HCEC 1CT (cell line): ENCODE measurements at regions not wholly inside any gene's neighbourhood (a gene's known extent, or its start where the extent isn't known, plus 50 kb on each side); places are given as distances from the start of the nearest gene placed in this dataset.
"Not testable (repeated sequence)": the region's sequence is repeated elsewhere in the genome, so short reads cannot be mapped to it uniquely, and the experiment has no call there.

Experiments
- DNase-seq: peaks from one replicate; pipeline ENCODE4 v3.0.0-alpha.2; 2017

DNA sequence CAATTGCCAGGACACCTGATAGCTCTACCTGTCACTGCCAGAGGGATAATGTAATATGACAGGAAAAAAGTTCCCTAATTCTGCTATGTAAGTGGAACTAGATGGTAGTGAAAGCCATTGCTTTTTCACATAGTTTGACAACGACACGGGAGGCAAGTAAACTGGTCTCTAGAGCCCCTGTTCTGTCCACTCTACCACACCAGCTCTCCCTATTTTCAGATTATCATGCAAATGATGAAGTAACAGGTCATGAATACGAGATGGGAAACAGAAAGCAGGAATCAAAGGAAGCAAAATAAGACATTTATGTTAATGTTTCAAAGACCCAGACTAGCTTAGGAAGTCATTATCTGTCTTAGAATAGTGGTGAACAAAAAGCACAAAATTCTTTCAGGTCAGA is 56.2 kb downstream of the TAF11L14 start:
- no peak for DNase-seq

DNA sequence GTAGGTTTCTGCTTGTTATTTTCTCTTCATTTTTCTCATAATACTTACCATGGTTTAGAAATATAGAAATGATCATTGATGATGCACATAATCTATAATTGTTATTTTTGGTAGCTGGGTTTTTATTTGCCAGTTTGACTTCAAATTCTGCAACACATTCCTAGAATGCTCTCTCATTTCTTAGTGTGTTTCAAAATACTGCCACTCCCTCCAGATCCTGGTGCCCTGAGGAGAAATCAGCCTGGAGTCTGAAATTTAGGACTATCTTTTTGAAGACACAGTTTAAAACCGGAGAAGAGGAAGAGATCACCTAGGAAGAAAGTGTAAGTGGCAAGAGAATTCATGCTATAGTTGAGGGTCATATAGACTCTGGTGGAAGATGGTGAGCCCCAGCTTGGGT is 57.5 kb downstream of the TAF11L14 start:
- no peak for DNase-seq

DNA sequence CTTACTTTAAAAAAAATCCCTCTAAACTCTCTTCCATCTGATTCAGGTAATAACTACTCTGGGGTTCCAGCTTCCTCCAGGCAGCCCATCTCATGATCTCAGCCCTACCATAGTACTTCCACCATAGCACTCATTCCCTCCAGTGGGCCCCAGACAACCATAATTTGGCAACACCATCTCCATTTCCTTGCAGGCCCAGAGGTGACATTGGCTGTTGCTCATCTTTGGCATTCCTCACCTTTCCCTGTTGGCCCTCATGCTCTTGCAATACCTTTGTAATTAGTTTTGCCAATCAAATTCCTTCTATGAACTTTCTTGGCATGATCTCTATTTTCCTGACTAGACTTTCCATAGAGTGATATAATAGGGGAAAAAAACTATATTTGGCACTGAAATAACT is 60.1 kb downstream of the TAF11L14 start:
- no peak for DNase-seq

DNA sequence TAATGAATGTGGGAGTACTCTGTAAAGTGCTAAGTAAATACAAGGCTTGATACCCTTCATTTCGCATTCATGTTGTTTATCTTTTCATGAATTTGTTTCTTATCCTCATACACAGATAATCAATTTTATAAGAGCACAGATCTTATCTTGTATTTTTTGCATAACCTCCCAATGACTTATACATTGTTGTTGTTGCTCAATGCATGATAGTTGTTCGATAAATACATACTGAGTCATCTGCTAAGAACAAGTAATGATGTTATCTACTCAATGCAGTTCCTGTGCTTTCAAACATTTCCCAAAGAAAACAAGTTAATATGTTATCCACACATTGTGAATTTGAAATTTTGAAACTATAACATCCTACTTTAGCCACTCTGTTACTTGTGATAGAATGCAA is 60.7 kb downstream of the TAF11L14 start:
- DNase-seq, result no peak

DNA sequence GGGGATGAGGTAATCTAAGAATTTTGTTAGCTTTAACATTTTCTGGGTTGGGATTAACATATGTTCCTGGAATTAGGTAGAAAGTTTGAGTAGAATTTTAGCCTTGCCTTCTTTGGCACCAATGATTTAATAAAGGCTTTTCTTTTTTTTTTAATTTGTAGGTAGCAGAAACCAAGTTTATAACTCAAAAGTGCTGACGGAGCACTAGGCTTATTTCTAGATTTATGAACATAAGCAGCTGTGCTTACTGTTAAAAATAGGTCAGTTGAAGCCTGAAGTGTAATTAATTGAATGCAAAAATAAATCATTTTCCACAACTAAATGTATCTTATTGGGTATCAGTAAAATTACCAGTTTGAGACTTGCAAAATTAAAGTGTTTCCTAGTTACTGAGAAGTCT is 62.4 kb downstream of the TAF11L14 start:
- no peak for DNase-seq

DNA sequence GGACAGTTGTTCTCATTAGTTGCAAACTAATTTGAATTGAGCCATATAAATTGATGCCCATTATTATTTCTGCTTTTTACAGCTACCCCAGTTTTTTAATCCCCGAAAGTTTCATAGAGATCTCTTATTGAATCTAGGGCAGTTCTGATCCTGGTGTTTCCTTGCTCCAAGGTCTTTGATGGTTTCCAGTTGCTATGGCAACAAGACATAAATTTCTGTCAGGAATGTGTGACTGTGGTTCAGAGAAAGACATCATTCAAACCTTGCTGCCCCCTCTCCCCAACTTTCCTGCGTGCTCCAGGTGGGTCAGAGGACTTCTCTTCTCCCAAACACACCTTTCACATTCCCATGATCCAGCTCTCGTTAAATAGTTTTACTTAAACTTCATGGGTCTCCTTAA is 63.4 kb downstream of the TAF11L14 start:
- DNase-seq, result no peak

DNA sequence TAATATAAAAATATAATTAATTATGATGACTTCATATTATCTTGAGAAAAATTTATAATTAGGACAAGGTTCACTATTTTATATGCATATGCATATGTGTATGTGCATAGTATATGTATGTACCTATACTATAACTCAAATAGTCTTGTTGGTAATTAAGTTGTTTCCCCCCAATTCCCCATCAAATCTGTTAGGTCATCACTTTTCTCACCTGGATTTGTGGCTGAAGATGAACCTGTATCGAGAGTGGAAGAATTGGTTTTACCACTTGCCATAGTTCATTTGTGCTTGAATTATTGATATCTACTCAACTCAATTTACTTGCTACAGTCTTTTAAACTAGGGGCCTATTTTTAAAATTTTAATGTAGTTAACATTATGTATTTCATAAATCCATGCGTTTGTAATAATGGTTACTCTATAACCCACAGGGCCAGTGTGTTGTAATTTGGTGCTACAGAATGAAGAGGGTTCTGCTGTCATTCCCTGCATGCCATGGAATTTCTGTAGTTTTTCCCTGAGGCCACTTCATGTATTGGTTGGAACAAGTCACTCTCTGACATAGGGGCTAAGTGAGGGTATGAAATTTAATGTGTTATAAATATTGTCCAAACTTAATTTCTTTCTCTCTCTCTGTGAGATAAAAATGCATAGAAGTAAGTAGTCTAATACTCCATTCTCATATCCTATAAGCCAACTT is 74.9 kb downstream of the TAF11L14 start:
- no peak for DNase-seq

DNA sequence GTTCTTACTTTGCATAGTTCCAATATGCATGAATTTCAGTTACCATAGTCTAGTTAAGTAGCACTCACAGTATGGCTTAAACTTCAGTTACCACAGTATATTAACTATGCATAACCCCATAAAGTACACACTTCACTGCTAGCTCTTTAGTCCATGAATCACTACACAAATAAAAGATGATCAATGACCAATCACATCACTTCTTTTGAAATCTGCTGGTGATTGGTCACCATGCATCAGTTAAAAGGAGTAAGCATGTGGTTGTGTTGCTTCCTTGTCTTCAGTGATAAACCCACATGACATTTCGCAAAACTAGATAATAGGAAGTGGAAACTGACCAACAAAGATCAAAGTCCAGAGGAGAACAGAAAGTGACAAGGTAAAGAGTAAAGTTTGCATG is 79.0 kb downstream of the TAF11L14 start:
- DNase-seq, result no peak

DNA sequence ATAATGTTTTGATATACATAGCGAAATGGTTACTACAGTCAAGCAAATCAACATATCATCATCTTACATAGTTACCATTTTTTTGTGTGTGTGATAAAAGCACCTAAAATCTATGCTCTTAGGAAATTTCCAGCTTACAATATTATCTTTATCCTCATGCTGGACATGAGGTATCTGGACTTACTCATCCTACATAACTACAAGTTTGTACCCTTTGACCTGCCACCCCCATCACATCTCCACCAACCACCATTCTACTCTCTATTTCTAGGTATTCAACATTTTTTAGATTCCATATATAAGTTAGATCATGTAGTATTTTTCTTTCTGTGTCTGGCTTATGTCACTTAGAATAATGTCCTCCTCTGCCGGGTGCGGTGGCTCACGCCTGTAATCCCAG is 79.9 kb downstream of the TAF11L14 start:
- DNase-seq, result no peak

DNA sequence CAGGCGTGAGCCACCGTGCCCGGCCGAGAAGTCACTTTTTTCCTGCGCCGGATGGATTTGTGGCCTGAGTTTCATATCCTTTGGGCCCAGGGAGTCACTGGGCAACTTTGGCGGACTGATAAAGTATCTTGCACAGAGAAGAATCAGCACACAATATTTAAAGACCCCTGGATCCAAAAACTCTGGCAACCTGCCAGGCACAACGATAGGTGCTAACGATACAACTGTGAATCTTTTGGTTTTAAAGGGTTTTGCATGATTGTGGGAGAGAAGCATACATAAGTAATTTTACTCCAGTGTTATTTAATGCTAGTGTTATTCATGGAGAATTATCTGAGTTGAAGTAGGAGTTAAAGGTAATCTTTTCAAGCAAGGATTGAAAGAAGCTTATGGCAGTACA is 85.3 kb downstream of the TAF11L14 start:
- no peak for DNase-seq

DNA sequence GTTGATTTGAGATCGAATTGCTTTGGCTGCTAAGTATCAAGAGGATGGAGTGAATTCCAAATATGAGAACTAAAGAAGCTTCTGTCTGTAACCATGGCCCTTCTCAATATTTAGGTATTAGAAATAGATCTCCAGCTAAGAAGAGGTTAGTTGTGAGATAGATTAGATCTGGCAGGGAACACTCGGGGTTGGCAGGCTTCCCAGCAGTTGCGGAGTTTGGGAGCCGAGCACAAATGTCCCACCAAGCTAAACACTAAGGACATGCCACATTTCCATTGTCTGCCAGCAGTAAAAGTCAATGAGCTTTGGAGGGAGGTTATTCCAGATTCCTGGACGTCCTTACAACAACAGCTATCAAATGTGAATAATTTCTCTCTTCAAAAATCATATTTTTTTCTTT is 85.8 kb downstream of the TAF11L14 start:
- no peak for DNase-seq

DNA sequence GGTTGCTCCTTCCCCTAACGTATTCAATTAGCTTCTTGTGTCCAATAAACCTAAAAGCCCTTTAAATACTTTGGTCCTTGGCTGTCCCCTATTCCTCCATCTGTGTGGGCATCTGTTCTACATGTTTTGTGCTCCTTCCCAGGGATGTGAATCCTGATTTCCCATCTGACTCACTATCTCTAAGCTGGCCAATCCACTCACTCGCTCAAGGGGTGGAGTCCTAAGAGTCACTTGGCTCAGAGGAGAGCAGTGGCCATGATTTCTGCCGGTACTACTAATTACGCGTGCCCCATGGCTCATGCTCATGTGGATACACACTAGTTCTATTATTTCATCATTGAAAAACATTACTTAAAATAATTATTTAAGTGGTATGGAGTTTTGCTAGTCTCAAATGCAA is 89.6 kb downstream of the TAF11L14 start:
- no peak for DNase-seq

DNA sequence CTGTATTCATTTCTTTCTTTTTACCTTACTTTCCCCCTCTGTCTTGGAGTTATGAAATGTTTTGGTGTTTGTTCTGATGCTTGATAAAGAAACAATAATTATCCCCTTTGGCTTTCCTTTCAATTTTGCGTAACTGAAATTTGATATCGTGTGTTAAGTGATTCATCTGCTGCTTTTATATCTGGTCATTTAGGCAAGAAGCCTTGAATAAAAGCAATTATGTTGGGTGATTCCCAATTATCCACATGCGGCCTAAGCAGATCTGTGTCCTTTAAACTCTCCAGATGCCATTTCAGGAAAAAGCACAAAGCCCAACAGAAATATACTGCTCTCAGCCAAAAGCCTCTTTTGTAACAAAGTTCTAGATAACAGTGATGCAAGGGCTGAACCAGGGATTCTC is 92.8 kb downstream of the TAF11L14 start:
- no peak for DNase-seq

DNA sequence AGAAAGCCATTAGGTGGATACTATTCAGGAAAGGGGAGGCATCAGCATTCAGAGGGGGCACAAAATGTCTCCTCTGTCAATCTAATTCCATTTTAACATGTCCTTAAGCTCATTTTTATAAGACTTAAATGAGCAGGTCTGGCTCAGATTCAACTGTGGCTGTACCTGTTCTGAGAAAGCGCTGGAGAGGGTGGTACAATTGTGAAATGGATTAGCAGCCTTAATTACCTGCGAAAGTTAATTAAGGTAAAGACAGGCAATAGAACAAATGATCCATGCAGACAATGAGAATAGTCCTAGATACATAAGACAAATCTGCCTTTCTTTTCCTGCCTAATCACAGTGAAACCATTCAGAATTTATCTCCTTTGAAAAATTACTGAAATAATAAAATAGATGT is 96.2 kb downstream of the TAF11L14 start:
- DNase-seq, result no peak

DNA sequence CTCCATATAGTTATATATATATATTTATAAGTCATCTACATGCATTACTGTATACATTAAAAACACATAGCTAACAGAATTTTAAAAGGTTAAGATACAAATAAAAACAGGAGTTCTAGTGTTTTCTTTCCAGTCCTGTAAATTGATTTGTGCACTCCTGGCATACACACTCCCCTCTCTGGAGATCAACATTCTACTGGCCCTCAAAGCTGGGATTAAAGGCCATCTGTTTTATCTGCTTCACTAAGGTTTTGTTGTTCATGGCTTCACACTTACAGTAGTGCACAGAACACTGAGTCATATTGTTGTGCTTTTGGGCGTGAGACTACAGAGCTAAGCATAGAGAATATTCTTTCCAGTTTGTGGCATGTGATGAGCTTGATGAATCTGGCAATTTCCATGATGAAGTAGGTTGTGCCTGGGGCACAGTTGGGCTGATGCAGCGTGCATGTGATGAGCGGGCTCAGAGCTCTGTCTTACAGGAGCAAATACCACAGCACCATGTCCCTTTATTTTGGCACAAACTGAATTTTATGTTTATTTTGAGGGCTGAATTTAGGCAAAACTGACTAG is 98.2 kb downstream of the TAF11L14 start:
- no peak for DNase-seq

DNA sequence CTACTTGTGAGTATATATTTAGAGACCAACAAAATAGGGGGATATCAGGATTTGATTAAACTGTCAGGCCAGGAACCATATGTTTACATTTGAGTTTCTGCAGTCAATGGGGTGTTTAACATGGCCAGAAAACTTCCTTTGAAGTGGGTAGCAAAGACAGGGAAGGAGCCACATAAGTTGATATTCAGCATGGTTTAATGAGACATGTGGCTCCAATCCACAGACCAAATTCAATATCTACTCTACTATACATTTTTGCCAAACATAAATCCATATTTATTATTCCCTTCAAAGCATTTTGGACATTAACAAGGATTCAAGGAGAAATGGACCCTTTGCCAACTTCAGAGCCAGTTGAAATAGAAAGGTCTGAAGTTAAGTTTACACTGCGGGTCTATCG is 99.8 kb downstream of the TAF11L14 start:
- DNase-seq, result no peak

DNA sequence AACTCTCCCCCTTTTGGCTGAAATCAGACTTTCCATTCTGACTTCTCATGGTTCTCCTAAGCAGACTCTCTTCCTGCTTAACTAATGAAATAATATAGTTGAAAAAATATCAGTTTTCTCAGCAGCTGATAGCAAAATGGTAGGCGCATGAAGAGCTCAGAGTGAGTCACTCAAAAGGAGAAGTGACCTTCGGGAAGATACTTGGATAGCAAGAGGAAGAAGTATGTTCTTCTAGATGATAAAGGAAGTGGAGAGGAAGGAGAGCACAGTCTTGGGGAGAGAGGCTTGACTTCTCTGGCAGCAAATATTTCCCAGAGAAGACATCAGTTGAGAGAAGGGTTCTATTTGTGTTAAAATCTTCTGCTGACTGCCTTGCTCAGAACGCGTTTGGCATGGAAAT is 101.5 kb downstream of the TAF11L14 start:
- no peak for DNase-seq

DNA sequence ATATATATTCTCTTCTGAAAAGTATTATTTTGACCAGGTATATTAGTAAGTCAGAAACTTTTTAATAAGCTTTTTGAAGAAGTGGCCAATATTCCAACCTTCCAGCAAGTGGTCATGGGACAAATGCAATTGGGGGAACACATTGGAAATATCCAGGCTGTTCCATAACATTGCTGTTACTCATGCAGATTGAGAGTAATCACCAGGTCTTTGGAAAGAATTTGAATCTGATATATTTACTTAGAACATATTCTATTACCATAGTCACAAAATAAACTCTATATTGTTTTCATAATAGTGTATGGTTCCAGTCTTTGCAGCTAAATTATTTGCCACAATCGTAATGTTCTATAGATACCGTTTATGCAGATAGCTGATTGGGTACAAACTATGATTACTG is 102.8 kb downstream of the TAF11L14 start:
- DNase-seq, result no peak

DNA sequence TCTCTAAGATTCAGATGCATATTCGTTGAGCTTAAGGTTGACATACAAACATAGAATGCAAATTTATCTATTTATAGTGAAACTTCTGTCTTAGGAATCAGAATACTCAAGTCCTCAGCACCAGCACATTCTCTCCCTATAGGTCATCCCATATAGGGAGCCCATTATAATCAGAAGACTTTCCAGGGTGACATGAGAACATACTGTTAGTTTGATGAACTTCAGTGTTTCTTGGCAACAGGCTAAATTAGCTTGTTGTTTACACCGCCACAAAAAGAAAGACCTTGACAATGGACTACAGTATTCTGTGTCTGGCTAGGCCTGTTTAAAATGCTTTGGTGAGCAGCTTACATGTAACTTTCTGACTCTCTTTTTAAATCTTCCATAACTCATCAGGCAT is 104.2 kb downstream of the TAF11L14 start:
- no peak for DNase-seq

DNA sequence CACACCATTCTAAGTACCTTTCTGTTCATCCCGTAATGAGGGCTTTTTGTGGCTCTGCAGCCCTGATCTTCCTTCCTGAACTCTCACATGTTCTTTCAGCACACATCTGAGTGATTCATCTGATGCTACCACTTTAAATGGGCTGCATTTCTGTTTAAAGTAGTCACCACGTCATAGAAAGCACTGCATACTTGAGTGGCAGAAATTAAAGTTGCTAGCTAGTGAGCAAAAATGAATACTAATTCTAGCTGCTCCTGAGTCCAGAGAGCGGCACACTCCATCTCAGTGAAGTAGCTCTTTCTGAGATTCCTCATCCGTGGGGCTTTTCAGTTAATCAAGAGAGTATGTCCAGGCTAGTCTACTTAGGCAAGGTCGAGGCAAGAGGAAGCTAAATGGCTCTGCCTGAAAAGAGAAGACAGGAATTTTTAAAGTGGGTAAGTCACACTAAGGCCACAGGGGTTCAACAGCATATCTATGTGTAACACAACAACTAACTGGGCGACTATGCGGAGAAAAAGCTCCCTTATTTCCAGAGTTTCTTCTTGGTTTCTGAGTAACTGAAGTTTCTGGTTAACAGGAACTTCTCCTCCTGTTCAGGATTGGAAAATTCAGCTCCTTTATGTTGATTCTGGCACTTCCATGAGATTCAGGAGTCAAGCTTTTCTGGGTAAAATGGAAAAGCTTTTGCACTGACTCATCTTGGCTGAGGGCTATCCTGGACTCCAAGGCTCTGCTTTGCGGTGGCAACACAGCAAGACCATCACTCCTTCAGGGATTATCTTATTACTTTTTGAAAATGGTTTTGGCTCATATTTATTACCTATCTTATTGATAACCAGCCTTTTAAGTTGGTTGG is 109.5 kb downstream of the TAF11L14 start:
- no peak for DNase-seq

DNA sequence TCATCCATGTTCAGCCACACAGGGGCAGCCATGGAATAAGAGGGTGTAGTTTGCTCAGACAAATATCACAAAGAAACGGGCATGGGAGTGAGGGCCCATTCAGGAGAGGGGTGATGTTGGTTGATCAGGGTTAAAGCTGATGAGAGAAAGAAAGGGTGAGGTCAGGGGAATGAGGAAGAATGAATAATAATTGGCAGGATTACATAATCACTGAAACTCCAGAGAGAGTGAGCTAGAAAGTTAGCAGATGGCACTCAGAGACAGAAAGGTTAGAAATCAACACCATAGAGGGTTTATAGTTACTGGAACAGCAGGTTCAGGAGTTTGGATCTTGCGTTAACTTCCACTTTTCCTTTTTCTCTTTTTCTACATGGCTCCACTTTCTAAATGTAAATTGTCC is 113.9 kb downstream of the TAF11L14 start:
- no peak for DNase-seq

DNA sequence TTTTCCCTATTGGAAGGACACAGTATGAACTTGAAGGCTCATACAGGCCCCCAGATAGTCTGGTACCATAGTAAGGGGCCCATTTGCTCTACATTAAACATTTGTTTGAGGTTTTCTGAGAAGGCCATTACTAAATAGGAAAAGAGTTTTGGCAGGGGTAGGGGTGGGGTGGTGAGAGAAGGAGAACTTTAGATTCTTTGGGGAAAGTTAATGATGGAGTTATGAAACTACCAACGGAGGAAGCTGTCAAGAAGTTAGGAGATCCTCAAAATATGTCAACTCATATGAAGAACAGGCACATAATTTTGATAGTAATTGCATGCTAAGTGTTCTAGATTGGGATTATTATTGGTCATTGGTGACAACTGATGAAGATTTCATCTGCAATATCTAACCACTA is 114.7 kb downstream of the TAF11L14 start:
- DNase-seq, result no peak

DNA sequence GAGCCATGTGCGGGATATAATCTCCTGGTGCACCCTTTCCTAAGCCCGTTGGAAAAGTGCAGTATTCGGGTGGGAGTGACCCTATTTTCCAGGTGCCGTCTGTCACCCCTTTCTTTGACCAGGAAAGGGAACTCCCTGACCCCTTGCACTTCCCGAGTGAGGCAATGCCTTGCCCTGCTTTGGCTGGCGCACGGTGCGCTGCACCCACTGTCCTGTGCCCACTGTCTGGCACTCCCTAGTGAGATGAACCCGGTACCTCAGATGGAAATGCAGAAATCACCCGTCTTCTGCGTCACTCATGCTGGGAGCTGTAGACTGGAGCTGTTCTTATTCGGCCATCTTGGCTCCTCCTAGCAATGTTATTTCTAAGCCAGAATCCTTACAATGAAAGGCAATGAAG is 121.1 kb downstream of the TAF11L14 start:
- not testable (repeated sequence) for DNase-seq

DNA sequence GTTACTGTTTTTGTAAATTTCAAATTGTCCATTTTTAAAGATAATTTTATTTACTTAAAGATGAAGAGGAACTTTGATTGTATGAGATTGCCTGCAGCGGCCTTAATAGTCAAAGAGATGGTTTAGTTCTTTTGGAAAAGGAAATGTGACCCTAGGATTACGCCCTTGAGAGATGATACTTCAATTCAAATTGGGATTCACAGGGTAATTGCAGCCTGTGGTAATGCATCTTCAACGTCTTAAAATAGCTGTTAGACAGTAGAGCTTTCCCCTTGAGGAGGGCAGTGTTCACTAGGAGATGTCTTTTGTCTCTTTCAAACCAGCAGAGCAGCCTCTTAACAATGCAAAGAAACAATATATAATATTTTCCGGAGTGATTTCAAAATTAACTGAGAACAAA is 127.1 kb downstream of the TAF11L14 start:
- DNase-seq, result no peak
